Urothelium cell line (cell line): ENCODE measurements at regions not wholly inside any gene's neighbourhood (a gene's known extent, or its start where the extent isn't known, plus 50 kb on each side); places are given as distances from the start of the nearest gene placed in this dataset.

Source experiments
- DNase-seq: peaks from one replicate; pipeline ENCODE4 v3.0.0; 2011; ENCODE audit warnings: low spot score, mixed read lengths
- FAIRE-seq: peaks from 2 replicates; lab custom pipeline; 2011; peaks lifted over from hg19 to GRCh38; lab: Jason Lieb, UNC

- peak; percentile 99 for FAIRE-seq
- no peak for DNase-seq
Measured at GRCh38 chr2:128792476-128793054, 473.9 kb upstream of the HS6ST1 start.

GRCh38 chr2:128793404-128793803 is 474.7 kb upstream of the HS6ST1 start:
- no peak for FAIRE-seq

GRCh38 chr2:128794285-128794684 is 475.6 kb upstream of the HS6ST1 start:
- DNase-seq, result no peak
- no peak for FAIRE-seq

More at GRCh38 chr2:128793404-128793803, 474.7 kb upstream of the HS6ST1 start:
- no peak for DNase-seq

- peak; percentile 52 for FAIRE-seq
Measured at GRCh38 chr2:128796321-128796720, 477.7 kb upstream of the HS6ST1 start.

GRCh38 chr2:128797092-128797491 is 478.4 kb upstream of the HS6ST1 start:
- DNase-seq, result no peak
- FAIRE-seq, result no peak

More at GRCh38 chr2:128796321-128796720, 477.7 kb upstream of the HS6ST1 start:
- no peak for DNase-seq

- FAIRE-seq (peak; percentile 63), DNase-seq (no peak)
Measured at GRCh38 chr2:128797533-128797932, 478.9 kb upstream of the HS6ST1 start.

GRCh38 chr2:128797937-128798336 is 479.3 kb upstream of the HS6ST1 start:
- FAIRE-seq (no peak), DNase-seq (no peak)

GRCh38 chr2:128798502-128799283 is 480.0 kb upstream of the HS6ST1 start:
- FAIRE-seq, result no peak
- no peak for DNase-seq

GRCh38 chr2:128799284-128799552 is 480.6 kb upstream of the HS6ST1 start:
- no peak for DNase-seq
- no peak for FAIRE-seq

GRCh38 chr2:128799730-128800129 is 481.1 kb upstream of the HS6ST1 start:
- DNase-seq (no peak), FAIRE-seq (no peak)

GRCh38 chr2:128801576-128801975 is 482.9 kb upstream of the HS6ST1 start:
- DNase-seq, result no peak
- FAIRE-seq, result no peak

GRCh38 chr2:128803222-128803621 is 484.6 kb upstream of the HS6ST1 start:
- FAIRE-seq (no peak), DNase-seq (no peak)

GRCh38 chr2:128805237-128805636 is 486.6 kb upstream of the HS6ST1 start:
- DNase-seq, result no peak
- FAIRE-seq, result no peak

GRCh38 chr2:128805918-128806317 is 487.2 kb upstream of the HS6ST1 start:
- FAIRE-seq, result no peak

GRCh38 chr2:128807317-128807716 is 488.6 kb upstream of the HS6ST1 start:
- no peak for FAIRE-seq
- no peak for DNase-seq

More at GRCh38 chr2:128805918-128806317, 487.2 kb upstream of the HS6ST1 start:
- no peak for DNase-seq

- FAIRE-seq, result no peak
Measured at GRCh38 chr2:128808462-128809258, 490.0 kb upstream of the HS6ST1 start.

GRCh38 chr2:128809259-128809636 is 490.6 kb upstream of the HS6ST1 start:
- FAIRE-seq, result no peak
- DNase-seq, result no peak

More at GRCh38 chr2:128808462-128809258, 490.0 kb upstream of the HS6ST1 start:
- DNase-seq, result no peak

- FAIRE-seq, result no peak
- no peak for DNase-seq
Measured at GRCh38 chr2:128809880-128810279, 491.2 kb upstream of the HS6ST1 start.

GRCh38 chr2:128812183-128812940 is 493.7 kb upstream of the HS6ST1 start:
- DNase-seq, result no peak
- no peak for FAIRE-seq

GRCh38 chr2:128813352-128814034 is 494.8 kb upstream of the HS6ST1 start:
- peak; percentile 73 for FAIRE-seq

More at GRCh38 chr2:128813352-128814034, 494.8 kb upstream of the HS6ST1 start:
- DNase-seq, result no peak
